PC-9 (cell line): ENCODE measurements at regions not wholly inside any gene's neighbourhood (a gene's known extent, or its start where the extent isn't known, plus 50 kb on each side); places are given as distances from the start of the nearest gene placed in this dataset.

Source experiments
- BruUV-seq: library from RNA; stranded (reverse); fragments of 400-500 nt; replicated peaks from 2 replicates; lab custom pipeline; 2021; lab: Mats Ljungman, UMichigan
- CTCF ChIA-PET: fragments of 300-600 bp; sonication (Branson Sonifier 250); formaldehyde crosslinking; loops from one replicate; lab custom pipeline; 2022; ENCODE audit warnings: antibody characterized with exemption; lab: Charles Lee
- POLR2A ChIA-PET: fragments of 300-600 bp; sonication (Branson Sonifier 250); formaldehyde crosslinking; loops from one replicate; lab custom pipeline; 2022; ENCODE audit warnings: antibody characterized with exemption; ENCODE audit not compliant: unreplicated experiment; lab: Charles Lee
- DNase-seq, 2 experiments: peaks; one replicate each; pipeline versions ENCODE4 v3.0.0 to v3.0.0-alpha.2; 2015 to 2022; ENCODE audit warnings: mixed read lengths in 1 of 2
- H2AFZ ChIP-seq: fragments of 200-600 bp; sonication (generic); 2 replicates; pipeline ENCODE4 v1.8.1; 2017; ENCODE audit warnings: antibody characterized with exemption
- H3F3A ChIP-seq: fragments of 200-600 bp; sonication (generic); 2 replicates; pipeline ENCODE4 v1.8.1; 2017; ENCODE audit warnings: antibody characterized with exemption, mild to moderate bottlenecking, low read depth; ENCODE audit not compliant: insufficient read depth
- H3K27ac ChIP-seq: fragments of 200-600 bp; sonication (generic); 2 replicates; pipeline ENCODE4 v1.6.1; 2016; ENCODE audit warnings: mixed run types
- H3K27me3 ChIP-seq: fragments of 200-600 bp; sonication (generic); 2 replicates; pipeline ENCODE4 v1.6.1; 2016; ENCODE audit warnings: low read depth, mixed run types; ENCODE audit not compliant: insufficient read depth
- H3K36me3 ChIP-seq: fragments of 200-600 bp; sonication (generic); 2 replicates; pipeline ENCODE4 v1.6.1; 2016; ENCODE audit warnings: low read depth, mixed run types
- H3K4me1 ChIP-seq: fragments of 200-600 bp; sonication (generic); replicated peaks from 2 replicates; pipeline ENCODE4 v1.6.1; 2016; ENCODE audit warnings: mixed run types; ENCODE audit not compliant: insufficient read depth
- H3K4me2 ChIP-seq: fragments of 200-600 bp; sonication (generic); 2 replicates; pipeline ENCODE4 v1.6.1; 2017; ENCODE audit warnings: mixed run types
- H3K4me3 ChIP-seq: fragments of 200-600 bp; sonication (generic); 2 replicates; pipeline ENCODE4 v1.6.1; 2016; ENCODE audit warnings: mixed run types
- H3K79me2 ChIP-seq: fragments of 200-600 bp; sonication (generic); 2 replicates; pipeline ENCODE4 v1.6.1; 2017; ENCODE audit warnings: low read depth, mixed run types
- H3K9me2 ChIP-seq: fragments of 200-600 bp; sonication (generic); 2 replicates; pipeline ENCODE4 v1.8.1; 2017; ENCODE audit warnings: mild to moderate bottlenecking; ENCODE audit not compliant: insufficient read depth
- H3K9me3 ChIP-seq: fragments of 200-600 bp; sonication (generic); 2 replicates; pipeline ENCODE4 v1.8.1; 2016; ENCODE audit warnings: low read depth; ENCODE audit not compliant: insufficient read depth
- H4K20me1 ChIP-seq: fragments of 200-600 bp; sonication (generic); 2 replicates; pipeline ENCODE4 v1.8.1; 2017; ENCODE audit not compliant: insufficient read depth
- EZH2 ChIP-seq: fragments of 200-600 bp; sonication (generic); IDR thresholded peaks from 2 replicates; pipeline ENCODE4 v1.8.0; 2017; ENCODE audit warnings: antibody characterized with exemption, low read depth
- intact Hi-C: fragments of 100-400 bp; cut with micrococcal nuclease; formaldehyde crosslinking; loops from one replicate; pipeline ENCODE4 v1.10.0; 2022; ENCODE audit not compliant: unreplicated experiment
- TF ChIP-seq, protein P1 (sequence below): fragments of 200-600 bp; sonication (generic); conservative IDR thresholded peaks from 2 replicates; pipeline ENCODE4 v1.6.1; 2017; ENCODE audit warnings: mixed run types, antibody characterized with exemption, mild to moderate bottlenecking, moderate library complexity

DNA sequence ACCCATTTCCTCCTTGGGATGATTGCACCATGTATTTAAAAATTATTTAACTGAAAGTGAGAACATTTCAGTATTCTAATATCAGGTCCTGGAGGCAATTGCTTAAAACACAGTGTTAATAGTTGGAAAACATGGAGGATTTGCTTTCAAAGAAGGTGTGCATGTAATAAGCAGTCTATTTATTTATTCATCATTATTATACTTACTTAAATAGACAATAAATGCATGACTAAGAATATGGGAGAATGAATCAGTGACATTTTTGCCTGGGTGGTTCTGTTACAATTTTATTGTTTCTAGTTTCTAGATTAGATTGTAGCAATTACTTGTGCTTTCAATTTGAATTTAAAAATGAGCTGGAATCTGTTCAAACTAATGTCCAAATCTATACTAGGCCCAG, 145.5 kb downstream of the AREG start:
- Histone ChIP-seq H3K9me2 (no peaks in the 10 kb centered on the region), H3K4me3 (no peak overlapping the region), H3K9me3 (no peaks in the 10 kb centered on the region), H3K27ac (no peak overlapping the region), H3K4me1 (no peaks in the 10 kb centered on the region; the same call in 1 of the 2 replicates), H3K4me2 (no peak overlapping the region), H3F3A (no peaks in the 10 kb centered on the region), H3K36me3 (no peaks in the 10 kb centered on the region), H2AFZ (no peak overlapping the region), H3K79me2 (no peaks in the 10 kb centered on the region), H4K20me1 (no peaks in the 10 kb centered on the region), H3K27me3 (no peaks in the 10 kb centered on the region)
- ChIA-PET POLR2A (no interaction called here), CTCF (no interaction called here)
- DNase-seq = no peak
- intact Hi-C loops = no loop called here
- no TSS peak for BruUV-seq
- TF ChIP-seq EZH2 = no peak
- TF ChIP-seq, protein P1, sequence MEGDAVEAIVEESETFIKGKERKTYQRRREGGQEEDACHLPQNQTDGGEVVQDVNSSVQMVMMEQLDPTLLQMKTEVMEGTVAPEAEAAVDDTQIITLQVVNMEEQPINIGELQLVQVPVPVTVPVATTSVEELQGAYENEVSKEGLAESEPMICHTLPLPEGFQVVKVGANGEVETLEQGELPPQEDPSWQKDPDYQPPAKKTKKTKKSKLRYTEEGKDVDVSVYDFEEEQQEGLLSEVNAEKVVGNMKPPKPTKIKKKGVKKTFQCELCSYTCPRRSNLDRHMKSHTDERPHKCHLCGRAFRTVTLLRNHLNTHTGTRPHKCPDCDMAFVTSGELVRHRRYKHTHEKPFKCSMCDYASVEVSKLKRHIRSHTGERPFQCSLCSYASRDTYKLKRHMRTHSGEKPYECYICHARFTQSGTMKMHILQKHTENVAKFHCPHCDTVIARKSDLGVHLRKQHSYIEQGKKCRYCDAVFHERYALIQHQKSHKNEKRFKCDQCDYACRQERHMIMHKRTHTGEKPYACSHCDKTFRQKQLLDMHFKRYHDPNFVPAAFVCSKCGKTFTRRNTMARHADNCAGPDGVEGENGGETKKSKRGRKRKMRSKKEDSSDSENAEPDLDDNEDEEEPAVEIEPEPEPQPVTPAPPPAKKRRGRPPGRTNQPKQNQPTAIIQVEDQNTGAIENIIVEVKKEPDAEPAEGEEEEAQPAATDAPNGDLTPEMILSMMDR = no peak

DNA sequence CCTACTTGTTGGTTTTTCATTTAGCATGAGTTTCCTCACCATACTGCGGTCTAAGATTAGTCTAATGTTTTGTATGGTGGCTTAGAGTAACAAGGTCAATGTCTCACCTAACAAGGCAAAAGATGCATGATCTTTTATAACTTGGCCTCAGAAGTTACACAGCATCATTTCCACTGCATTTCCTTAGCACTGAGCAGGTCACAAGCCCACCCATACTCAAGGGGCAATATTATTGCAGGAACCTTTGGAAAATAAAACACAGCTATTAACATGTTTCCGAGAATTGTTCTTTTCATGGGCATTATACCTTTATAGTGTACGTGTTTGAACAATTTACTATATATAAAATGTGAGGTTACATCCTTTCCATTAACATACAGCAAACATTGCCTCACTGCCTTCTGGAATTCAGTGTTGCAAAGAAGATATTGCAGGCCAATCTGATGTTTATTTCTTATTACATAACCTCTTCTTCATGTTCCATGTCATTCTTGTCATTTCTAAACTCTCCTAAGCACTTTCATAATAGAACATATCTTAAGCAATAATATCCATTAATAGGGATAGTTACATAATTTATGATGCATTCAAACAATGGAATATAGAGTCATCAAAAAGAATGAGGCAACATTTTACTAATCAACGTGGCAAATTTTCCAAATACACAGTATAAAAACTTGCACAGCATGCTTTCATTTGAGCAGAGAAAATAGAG, 153.8 kb downstream of the AREG start:
- H3K79me2 ChIP-seq = no peaks in the 10 kb centered on the region
- H3K9me2 ChIP-seq = no peaks in the 10 kb centered on the region
- H3F3A ChIP-seq = no peaks in the 10 kb centered on the region
- no peak overlapping the region for H3K4me2 ChIP-seq
- TF ChIP-seq, protein P1 = no peak
- no peak for TF ChIP-seq EZH2
- no peak for DNase-seq
- H4K20me1 ChIP-seq = no peaks in the 10 kb centered on the region
- H3K4me1 ChIP-seq = no peaks in the 10 kb centered on the region
- H3K4me3 ChIP-seq = no peak overlapping the region
- H3K27ac ChIP-seq = no peak overlapping the region
- no TSS peak for BruUV-seq
- no peaks in the 10 kb centered on the region for H3K36me3 ChIP-seq
- H3K9me3 ChIP-seq = 0 out of 2 replicates have a peak, but pooled peaks cover 3% of the 10 kb centered on the region
- intact Hi-C loops = no loop called here
- H2AFZ ChIP-seq = no peak overlapping the region
- POLR2A ChIA-PET = no interaction called here
- CTCF ChIA-PET = no interaction called here
- no peaks in the 10 kb centered on the region for H3K27me3 ChIP-seq

DNA sequence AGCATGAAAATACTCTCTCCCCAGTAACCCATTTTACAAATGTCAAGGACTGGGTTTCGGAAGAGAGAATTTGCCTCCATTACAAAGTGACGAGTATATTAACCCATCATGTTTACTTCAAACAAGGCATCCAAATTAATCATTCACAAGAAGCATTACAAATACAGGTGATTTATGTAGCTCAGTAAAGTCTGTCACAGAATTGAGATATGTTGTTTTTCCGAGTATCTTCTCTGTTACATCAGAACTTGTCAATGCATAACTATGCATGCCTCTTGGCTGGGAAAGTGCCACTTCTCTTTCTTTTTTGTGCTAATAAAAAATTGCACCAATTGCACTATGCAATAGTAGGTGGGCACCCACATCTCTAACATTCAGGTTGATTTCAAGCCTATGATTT, 158.2 kb downstream of the AREG start:
- Histone ChIP-seq H3K4me3 (no peak overlapping the region), H3K36me3 (no peaks in the 10 kb centered on the region), H3K4me1 (no peaks in the 10 kb centered on the region), H2AFZ (no peak overlapping the region), H3K4me2 (no peak overlapping the region), H3K27me3 (no peaks in the 10 kb centered on the region), H3K9me3 (0 out of 2 replicates have a peak, but pooled peaks cover 3% of the 10 kb centered on the region), H3K27ac (no peak overlapping the region), H3K9me2 (no peaks in the 10 kb centered on the region), H4K20me1 (no peaks in the 10 kb centered on the region), H3F3A (no peaks in the 10 kb centered on the region), H3K79me2 (no peaks in the 10 kb centered on the region)
- CTCF ChIA-PET = no interaction called here
- BruUV-seq = no TSS peak
- intact Hi-C loops = no loop called here
- DNase-seq = no peak
- POLR2A ChIA-PET = no interaction called here
- TF ChIP-seq EZH2 = no peak
- TF ChIP-seq, protein P1 = no peak
